Mesenchymal stem cell (in vitro differentiated cells and primary cell): ENCODE measurements at regions not wholly inside any gene's neighbourhood (a gene's known extent, or its start where the extent isn't known, plus 50 kb on each side); places are given as distances from the start of the nearest gene placed in this dataset.

Source experiments
- DNase-seq: peaks from one replicate; pipeline ENCODE4 v3.0.0-alpha.2; 2013
- H2AFZ ChIP-seq: one replicate; pipeline ENCODE4 v1.6.1; 2013; ENCODE audit warnings: low read depth, mild to moderate bottlenecking, control low read depth, inconsistent platforms, low read length, moderate library complexity
- H2AK5ac ChIP-seq: 2 replicates; pipeline ENCODE4 v1.6.1; 2013; ENCODE audit warnings: low read length, moderate library complexity, mild to moderate bottlenecking, inconsistent platforms; ENCODE audit not compliant: severe bottlenecking
- H2BK120ac ChIP-seq: one replicate; pipeline ENCODE4 v1.6.1; 2013; ENCODE audit warnings: low read depth, mild to moderate bottlenecking, inconsistent platforms, low read length, moderate library complexity
- H2BK12ac ChIP-seq, 2 experiments: one replicate each; pipeline ENCODE4 v1.6.1; 2013; ENCODE audit warnings: inconsistent platforms in 2 of 2, low read length in 2 of 2, mild to moderate bottlenecking in 2 of 2, moderate library complexity in 2 of 2, control low read depth in 1 of 2
- H2BK15ac ChIP-seq: one replicate; pipeline ENCODE4 v1.6.1; 2013; ENCODE audit warnings: mild to moderate bottlenecking, low read depth, inconsistent platforms; ENCODE audit not compliant: poor library complexity, severe bottlenecking
- H2BK5ac ChIP-seq: 2 replicates; pipeline ENCODE4 v1.6.1; 2013; ENCODE audit warnings: low read depth, mild to moderate bottlenecking, low read length, control low read depth, inconsistent platforms; ENCODE audit not compliant: poor library complexity, severe bottlenecking
- H3K14ac ChIP-seq, 2 experiments: one replicate each; pipeline ENCODE4 v1.6.1; 2013; ENCODE audit warnings: inconsistent platforms in 2 of 2, low read length in 2 of 2, control low read depth in 1 of 2, mild to moderate bottlenecking in 1 of 2, moderate library complexity in 1 of 2
- H3K18ac ChIP-seq, 2 experiments: one replicate each; pipeline ENCODE4 v1.6.1; 2013; ENCODE audit warnings: inconsistent platforms in 2 of 2, low read length in 2 of 2, control low read depth in 1 of 2, low read depth in 1 of 2, mild to moderate bottlenecking in 1 of 2
- H3K23ac ChIP-seq, 2 experiments: one replicate each; pipeline ENCODE4 v1.6.1; 2013; ENCODE audit warnings: inconsistent platforms in 2 of 2, low read length in 2 of 2, mild to moderate bottlenecking in 2 of 2, moderate library complexity in 2 of 2, control low read depth in 1 of 2
- H3K27ac ChIP-seq: 2 replicates; pipeline ENCODE4 v1.5.1; 2013; ENCODE audit warnings: mild to moderate bottlenecking, moderate library complexity, low read length, control low read depth, inconsistent platforms; ENCODE audit not compliant: poor library complexity, severe bottlenecking
- H3K27me3 ChIP-seq, 2 experiments: 2 replicates each; pipeline versions ENCODE4 v1.6.1 to v1.7.0; 2013; ENCODE audit warnings: low read length in 2 of 2, mild to moderate bottlenecking in 2 of 2, moderate library complexity in 2 of 2, control low read depth in 1 of 2, inconsistent platforms in 1 of 2; ENCODE audit not compliant: control insufficient read depth in 1 of 2, insufficient read depth in 1 of 2
- H3K36me3 ChIP-seq, 2 experiments: 2 replicates each; pipeline versions ENCODE4 v1.6.1 to v1.7.0; 2013; ENCODE audit warnings: low read length in 2 of 2, control low read depth in 1 of 2, inconsistent platforms in 1 of 2, low read depth in 1 of 2, mild to moderate bottlenecking in 1 of 2; ENCODE audit not compliant: insufficient read depth in 2 of 2, control insufficient read depth in 1 of 2
- H3K4ac ChIP-seq, 2 experiments: one replicate each; pipeline ENCODE4 v1.6.1; 2013; ENCODE audit warnings: inconsistent platforms in 2 of 2, low read length in 2 of 2, mild to moderate bottlenecking in 2 of 2, moderate library complexity in 2 of 2, control low read depth in 1 of 2, low read depth in 1 of 2
- H3K4me1 ChIP-seq: 2 replicates; pipeline ENCODE4 v1.6.1; 2013; ENCODE audit warnings: low read depth, low read length, control low read depth; ENCODE audit not compliant: control insufficient read depth, insufficient read depth
- H3K4me2 ChIP-seq: 2 replicates; pipeline ENCODE4 v1.6.1; 2013; ENCODE audit warnings: low read length, mild to moderate bottlenecking, inconsistent platforms; ENCODE audit not compliant: poor library complexity, severe bottlenecking
- H3K4me3 ChIP-seq, 2 experiments: 2 replicates each; pipeline versions ENCODE4 v1.5.1 to v1.7.0; 2013; ENCODE audit warnings: low read length in 2 of 2, mild to moderate bottlenecking in 2 of 2, control low read depth in 1 of 2, low read depth in 1 of 2; ENCODE audit not compliant: insufficient read depth in 1 of 2
- H3K79me1 ChIP-seq: replicated peaks from 2 replicates; pipeline ENCODE4 v1.6.1; 2013; ENCODE audit warnings: mild to moderate bottlenecking, control low read depth, low read length, inconsistent platforms; ENCODE audit not compliant: poor library complexity, severe bottlenecking
- H3K9ac ChIP-seq: 2 replicates; pipeline ENCODE4 v1.7.0; 2013; ENCODE audit warnings: mild to moderate bottlenecking, low read length, moderate library complexity
- H3K9me3 ChIP-seq: 2 replicates; pipeline ENCODE4 v1.7.0; 2013; ENCODE audit warnings: mild to moderate bottlenecking, low read length; ENCODE audit not compliant: control insufficient read depth
- H4K8ac ChIP-seq: one replicate; pipeline ENCODE4 v1.6.1; 2013; ENCODE audit warnings: inconsistent platforms, mild to moderate bottlenecking, low read length, moderate library complexity
- H4K91ac ChIP-seq: one replicate; pipeline ENCODE4 v1.6.1; 2013; ENCODE audit warnings: mild to moderate bottlenecking, low read length, inconsistent platforms
- WGBS: methylation state at CpG from one replicate; pipeline ENCODE4 v1.1.7; 2013; ENCODE audit warnings: mixed read lengths; 5-methylcytosine and 5-hydroxymethylcytosine counted together

DNA sequence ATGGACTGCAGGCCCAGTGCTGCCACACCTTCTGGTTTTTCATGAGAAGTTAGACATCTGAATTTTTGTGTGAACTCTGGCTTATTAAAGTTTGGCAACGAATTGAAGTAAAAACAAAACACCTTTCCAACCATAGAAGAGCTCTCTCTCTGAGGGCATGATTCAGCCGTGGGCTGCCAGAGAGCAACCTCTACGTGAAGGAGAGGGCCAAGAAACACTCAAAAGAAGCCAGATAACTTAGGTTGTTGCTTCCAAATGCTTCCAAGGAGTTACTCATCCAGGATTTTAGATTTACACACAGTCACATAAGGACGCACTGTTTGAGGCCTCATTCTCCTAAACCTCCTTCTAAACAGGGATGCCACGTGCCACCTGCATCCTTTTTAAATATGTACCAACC is 65.5 kb downstream of the NRN1 start:
- 34% methylated on average over 5 of the region's 5 CpGs for WGBS
- no peak overlapping the region for H3K14ac ChIP-seq
- no peak overlapping the region for H3K4ac ChIP-seq

DNA sequence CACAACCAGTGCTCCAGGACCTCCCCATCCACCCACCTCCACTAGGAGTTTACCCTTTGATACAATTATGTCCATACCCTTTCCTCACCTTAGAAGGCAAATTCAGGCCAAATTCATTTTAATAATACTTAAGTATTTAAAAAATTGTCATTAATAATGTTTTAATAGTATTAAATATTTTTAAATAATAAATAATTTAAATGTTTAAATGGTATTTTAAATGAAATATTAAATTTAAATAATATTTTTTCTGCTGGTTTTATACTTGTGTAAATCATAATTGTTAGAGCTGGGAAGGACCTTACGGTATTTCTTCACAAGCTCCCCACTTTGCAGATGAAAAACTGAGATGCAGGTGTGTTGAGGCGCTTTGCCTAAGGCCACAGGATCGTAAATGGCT is 67.8 kb downstream of the NRN1 start:
- Histone ChIP-seq H2AK5ac (no peak overlapping the region), H2BK12ac (no peak overlapping the region), H3K9ac (no peak overlapping the region), H3K27me3 (no peaks in the 10 kb centered on the region), H3K18ac (no peak overlapping the region), H3K4me1 (no peaks in the 10 kb centered on the region), H4K8ac (no peak overlapping the region), H3K79me1 (no peaks in the 10 kb centered on the region), H3K23ac (no peak overlapping the region), H2BK15ac (no peak overlapping the region), H2BK5ac (no peak overlapping the region), H2BK120ac (no peak overlapping the region), H2AFZ (no peak overlapping the region), H3K27ac (no peak overlapping the region), H4K91ac (no peak overlapping the region), H3K36me3 (no peaks in the 10 kb centered on the region), H3K4me2 (no peak overlapping the region), H3K4me3 (no peak overlapping the region), H3K14ac (no peak overlapping the region), H3K9me3 (peaks cover 19% of the 10 kb centered on the region), H3K4ac (no peak overlapping the region)
- DNase-seq = no peak
- 78% methylated on average over 3 of the region's 3 CpGs for WGBS

More for the DNA sequence above, 65.5 kb downstream of the NRN1 start:
- Histone ChIP-seq H4K91ac (no peak overlapping the region), H2BK5ac (no peak overlapping the region), H4K8ac (no peak overlapping the region), H3K4me2 (no peak overlapping the region), H3K79me1 (no peaks in the 10 kb centered on the region), H3K36me3 (no peaks in the 10 kb centered on the region), H3K27me3 (no peaks in the 10 kb centered on the region), H3K23ac (no peak overlapping the region), H2BK15ac (no peak overlapping the region), H3K18ac (no peak overlapping the region), H3K4me3 (peak overlapping the region in 1 of 2 experiments; percentile 33), H2AFZ (no peak overlapping the region), H2BK12ac (no peak overlapping the region), H3K27ac (no peak overlapping the region), H3K9ac (no peak overlapping the region), H3K4me1 (no peaks in the 10 kb centered on the region), H2BK120ac (no peak overlapping the region), H2AK5ac (no peak overlapping the region), H3K9me3 (peaks cover 35% of the 10 kb centered on the region)
- no peak for DNase-seq

DNA sequence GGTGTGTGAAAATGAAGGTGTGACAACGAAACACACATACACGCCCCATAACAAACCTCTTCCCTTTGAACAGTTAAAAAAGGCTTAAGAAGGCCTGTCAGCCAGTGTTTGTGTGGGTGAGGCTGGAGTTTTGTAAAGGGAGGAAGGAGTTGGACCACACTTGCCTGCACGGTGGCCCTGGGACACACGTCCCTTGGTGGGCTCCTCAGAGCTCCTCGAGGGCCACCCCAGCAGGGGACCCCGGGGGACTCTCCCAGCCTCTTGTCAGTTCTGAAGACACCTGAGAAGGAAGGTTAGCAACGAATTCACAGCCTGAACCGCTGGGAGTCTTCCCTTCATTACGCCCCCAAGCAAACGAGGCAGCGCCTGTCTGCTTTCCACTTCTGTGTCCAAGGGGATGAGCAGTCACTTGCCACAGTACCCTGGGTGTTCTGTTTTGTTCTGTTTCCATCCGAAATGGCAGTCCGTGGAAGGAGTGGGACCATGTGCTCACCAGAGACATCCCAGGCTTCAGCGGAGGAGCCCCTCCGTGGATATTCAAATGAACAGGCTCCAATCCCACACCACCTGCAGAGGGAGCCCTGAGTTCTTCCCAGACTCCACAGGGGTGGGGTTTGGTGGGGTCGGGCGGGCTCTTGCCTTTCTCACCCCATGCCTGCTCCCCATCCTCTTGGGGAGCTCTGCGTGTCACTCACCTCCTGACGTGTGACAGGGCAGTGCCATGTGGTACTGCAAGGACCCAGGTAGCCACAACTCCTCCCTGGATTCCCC is 68.6 kb downstream of the NRN1 start:
- peaks cover 0 to 2% of the 10 kb centered on the region in 2 experiments for H3K27me3 ChIP-seq
- no peak overlapping the region for H2BK120ac ChIP-seq
- H3K18ac ChIP-seq = no peak overlapping the region
- 76% methylated on average over 16 of the region's 19 CpGs for WGBS
- no peaks in the 10 kb centered on the region for H3K36me3 ChIP-seq
- H3K27ac ChIP-seq = no peak overlapping the region
- no peak for DNase-seq
- H3K9ac ChIP-seq = no peak overlapping the region
- no peak overlapping the region for H3K14ac ChIP-seq
- no peak overlapping the region for H3K4me3 ChIP-seq
- no peaks in the 10 kb centered on the region for H3K4me1 ChIP-seq
- H3K4me2 ChIP-seq = no peak overlapping the region
- H4K8ac ChIP-seq = no peak overlapping the region
- H2BK15ac ChIP-seq = no peak overlapping the region
- no peaks in the 10 kb centered on the region for H3K79me1 ChIP-seq
- H3K9me3 ChIP-seq = peaks cover 14% of the 10 kb centered on the region
- no peak overlapping the region for H4K91ac ChIP-seq
- no peak overlapping the region for H2BK5ac ChIP-seq
- H2AFZ ChIP-seq = no peak overlapping the region
- H3K4ac ChIP-seq = no peak overlapping the region
- no peak overlapping the region for H2BK12ac ChIP-seq
- no peak overlapping the region for H2AK5ac ChIP-seq
- H3K23ac ChIP-seq = no peak overlapping the region

DNA sequence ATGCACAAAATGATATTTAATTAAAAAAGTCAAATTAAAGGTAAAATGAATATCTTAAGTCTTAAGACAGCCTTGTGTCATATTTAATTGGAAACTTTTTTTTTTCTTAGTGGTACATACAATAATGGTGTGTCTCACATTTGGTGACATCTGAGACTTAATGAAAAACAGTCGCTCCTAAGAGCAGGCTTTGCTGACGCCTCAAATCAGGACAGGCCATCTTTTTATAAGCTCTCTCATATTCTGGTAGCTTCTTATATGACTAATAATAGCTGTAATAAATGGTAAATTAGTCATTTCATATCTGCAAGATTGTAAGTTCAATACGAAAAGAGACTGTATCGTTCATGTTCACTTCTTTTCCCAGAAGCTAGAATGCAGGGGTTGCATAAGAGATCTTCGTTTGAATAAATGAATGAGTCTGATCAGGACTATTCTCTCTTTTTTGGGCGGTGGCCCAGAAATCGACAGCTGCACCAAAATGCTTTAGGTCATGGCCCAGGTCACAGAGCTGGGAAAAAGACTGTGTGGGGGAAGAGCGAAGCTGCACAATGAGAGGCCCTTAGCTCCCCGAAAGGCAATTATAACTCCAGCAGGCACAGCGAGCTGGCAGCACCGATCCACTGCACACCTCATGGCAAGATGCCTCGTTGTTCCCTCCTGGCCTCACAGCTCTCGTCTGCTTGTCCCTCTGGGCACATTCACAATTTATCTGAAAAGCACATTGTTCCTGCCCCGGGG is 69.4 kb downstream of the NRN1 start:
- H3K23ac ChIP-seq = no peak overlapping the region
- no peak overlapping the region for H3K4ac ChIP-seq
- no peak overlapping the region for H3K14ac ChIP-seq
- no peak overlapping the region for H2BK120ac ChIP-seq
- no peak overlapping the region for H2BK15ac ChIP-seq
- no peak overlapping the region for H4K91ac ChIP-seq
- DNase-seq = no peak
- H2AK5ac ChIP-seq = no peak overlapping the region
- H3K27ac ChIP-seq = no peak overlapping the region
- H3K9me3 ChIP-seq = peaks cover 12% of the 10 kb centered on the region
- H3K4me2 ChIP-seq = no peak overlapping the region
- H2AFZ ChIP-seq = no peak overlapping the region
- no peak overlapping the region for H3K9ac ChIP-seq
- H3K18ac ChIP-seq = no peak overlapping the region
- H3K79me1 ChIP-seq = no peaks in the 10 kb centered on the region
- H4K8ac ChIP-seq = no peak overlapping the region
- H3K4me3 ChIP-seq = peak overlapping the region in 1 of 2 experiments; percentile 21
- no peak overlapping the region for H2BK5ac ChIP-seq
- WGBS = 82% methylated on average over 11 of the region's 14 CpGs
- peaks cover 0 to 2% of the 10 kb centered on the region in 2 experiments for H3K27me3 ChIP-seq
- no peaks in the 10 kb centered on the region for H3K36me3 ChIP-seq
- H2BK12ac ChIP-seq = no peak overlapping the region
- H3K4me1 ChIP-seq = no peaks in the 10 kb centered on the region
